NCI-H128 (cell line): ENCODE measurements at regions not wholly inside any gene's neighbourhood (a gene's known extent, or its start where the extent isn't known, plus 50 kb on each side); places are given as distances from the start of the nearest gene placed in this dataset.

Source experiments
- DNase-seq: peaks from one replicate; lab custom pipeline; 2025; ENCODE audit not compliant: unreplicated experiment; lab: John Stamatoyannopoulos, UW

- no peak for DNase-seq
These were observed 177.2 kb upstream of the KLF14 start for GRCh38 chr7:130910949-130911944.

GRCh38 chr7:130912082-130912861 lies 178.3 kb upstream of the KLF14 start:
- no peak for DNase-seq

DNA sequence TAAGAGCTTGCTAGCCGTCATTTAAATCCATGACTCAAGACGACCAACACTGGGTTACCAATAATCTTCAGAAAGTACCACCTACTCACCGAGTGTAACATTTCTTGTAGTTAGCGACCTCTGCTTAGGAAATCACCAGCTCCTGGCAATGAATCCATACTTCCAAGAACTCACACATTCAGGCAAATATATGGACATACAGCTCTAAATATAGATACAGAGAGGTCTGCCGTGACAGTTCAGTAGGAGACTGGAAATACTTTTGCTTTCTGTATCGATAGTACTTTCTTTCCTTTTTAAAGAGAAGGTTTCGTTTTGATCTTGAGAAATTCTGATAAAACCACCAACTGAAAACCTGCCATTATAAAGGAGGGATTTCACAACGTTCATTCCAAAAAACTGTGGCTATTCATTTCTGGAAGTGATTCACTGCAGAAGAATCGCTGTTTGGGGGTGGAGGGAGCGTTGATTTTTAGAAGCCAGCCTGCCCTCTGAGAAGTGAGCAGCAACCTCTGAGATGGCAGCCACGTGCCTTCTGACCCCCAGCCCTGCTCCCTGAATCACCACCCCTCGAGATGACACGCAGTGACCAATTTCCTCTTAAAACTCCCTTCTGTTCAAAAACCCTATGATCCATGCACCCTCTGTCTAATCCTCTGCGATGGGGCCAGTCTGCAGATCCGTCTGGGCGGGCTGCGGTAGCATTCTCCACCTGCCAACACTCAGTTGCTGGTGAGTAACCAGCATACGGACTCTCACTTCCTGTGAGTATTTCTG lies 179.0 kb upstream of the KLF14 start:
- no peak for DNase-seq

DNA sequence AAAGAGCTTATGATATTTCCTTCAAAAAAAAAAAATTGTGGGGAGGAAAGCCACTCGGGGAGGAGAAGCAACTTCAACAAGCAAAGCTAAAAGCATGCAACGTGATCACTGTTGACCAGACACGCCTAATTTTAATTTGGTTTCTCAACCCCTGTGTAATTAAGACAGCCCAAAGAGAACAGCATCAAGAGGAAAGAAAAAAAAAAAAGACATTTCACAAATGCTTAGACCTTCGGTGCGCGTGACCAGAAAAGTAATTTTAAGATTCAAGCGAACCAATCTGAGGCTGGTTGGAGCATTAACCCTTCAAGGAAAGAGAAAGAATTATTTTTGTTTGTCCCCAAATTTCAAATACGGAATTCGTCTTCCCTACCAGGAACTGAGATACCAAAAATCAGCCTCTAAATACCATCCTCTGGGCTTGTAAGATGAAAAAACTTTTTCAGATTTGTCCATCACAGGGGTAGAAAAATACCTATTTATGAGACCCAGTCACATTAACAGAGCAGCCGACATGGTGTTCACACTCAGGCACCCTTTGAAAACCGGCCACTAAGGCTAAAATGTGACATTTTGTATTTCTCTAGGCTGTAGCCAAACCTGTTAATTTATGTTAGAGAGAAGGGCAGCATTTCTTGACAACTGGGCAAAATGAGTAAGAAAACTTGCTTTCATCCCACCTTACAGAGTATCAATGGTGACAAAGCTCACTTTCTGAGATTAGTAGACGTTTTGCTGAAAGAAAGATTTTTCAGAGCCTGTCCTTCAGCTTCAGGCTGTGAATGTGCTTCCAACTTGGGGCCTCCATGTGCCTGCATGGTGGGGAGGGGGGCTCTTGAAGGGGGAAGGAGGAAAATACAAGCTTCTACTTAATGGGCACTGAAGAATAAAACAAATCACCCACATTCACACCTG lies 179.9 kb upstream of the KLF14 start:
- no peak for DNase-seq

- no peak for DNase-seq
These were observed 180.7 kb upstream of the KLF14 start for GRCh38 chr7:130914554-130915294.

DNA sequence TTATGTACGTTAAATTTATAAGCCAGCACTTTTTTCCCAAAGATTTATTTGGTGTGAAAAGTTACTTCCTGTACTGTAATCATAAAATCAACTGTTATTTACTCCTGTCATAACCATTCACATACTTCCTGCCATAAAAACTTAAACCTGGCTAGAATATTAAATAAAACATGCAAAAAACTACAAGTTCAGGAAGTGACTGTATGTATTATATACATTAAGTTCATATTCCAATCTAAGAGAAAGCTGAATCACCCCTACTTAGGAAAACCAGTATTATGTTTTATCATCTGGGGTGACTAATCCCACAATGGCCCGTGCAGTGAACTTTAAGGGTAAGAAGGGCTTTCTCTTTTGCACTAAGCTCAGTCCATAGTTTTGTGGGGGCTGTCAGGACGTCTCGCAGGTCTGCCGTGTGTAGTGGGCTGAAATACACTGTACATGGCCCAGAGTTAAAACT lies 183.7 kb upstream of the KLF14 start:
- DNase-seq, result no peak

GRCh38 chr7:130918129-130919052 lies 184.4 kb upstream of the KLF14 start:
- no peak for DNase-seq

DNA sequence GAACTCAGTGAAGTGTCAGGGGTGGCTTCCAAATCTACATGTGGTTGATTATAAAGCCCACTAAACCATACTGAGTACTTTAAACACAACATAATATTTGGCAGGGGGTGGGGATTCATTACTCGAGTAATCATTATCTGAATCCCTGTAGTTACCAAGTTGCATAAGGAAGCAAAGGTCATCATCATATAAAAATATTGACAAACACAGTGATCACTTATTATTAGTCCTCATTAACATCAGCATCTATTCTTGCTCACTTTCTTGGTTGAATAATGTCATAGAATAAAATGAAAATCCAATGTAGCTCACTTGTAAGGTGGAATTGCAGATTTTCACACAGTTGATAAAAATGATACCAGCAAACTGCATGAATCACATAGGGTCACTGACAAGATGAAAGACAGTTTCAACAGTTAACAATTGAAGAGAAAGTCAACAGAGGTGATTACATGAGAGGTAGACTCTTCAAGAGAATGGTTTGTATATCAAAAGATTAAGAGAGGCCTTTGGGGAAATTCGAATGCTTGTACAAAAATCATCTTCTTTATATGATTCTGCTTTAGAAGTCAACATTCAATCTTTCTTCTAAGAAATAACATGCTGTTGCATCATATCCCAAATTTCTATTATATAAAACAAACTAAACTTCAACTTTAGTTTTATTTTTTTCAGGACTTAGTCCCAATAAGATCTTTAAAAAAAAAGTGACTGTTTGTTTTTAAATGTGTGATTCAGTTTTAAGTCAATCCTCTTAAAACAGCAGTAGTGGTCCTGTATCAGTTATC lies 185.5 kb upstream of the KLF14 start:
- DNase-seq, result no peak

- no peak for DNase-seq
These were observed 186.1 kb upstream of the KLF14 start for GRCh38 chr7:130920122-130920521.

DNA sequence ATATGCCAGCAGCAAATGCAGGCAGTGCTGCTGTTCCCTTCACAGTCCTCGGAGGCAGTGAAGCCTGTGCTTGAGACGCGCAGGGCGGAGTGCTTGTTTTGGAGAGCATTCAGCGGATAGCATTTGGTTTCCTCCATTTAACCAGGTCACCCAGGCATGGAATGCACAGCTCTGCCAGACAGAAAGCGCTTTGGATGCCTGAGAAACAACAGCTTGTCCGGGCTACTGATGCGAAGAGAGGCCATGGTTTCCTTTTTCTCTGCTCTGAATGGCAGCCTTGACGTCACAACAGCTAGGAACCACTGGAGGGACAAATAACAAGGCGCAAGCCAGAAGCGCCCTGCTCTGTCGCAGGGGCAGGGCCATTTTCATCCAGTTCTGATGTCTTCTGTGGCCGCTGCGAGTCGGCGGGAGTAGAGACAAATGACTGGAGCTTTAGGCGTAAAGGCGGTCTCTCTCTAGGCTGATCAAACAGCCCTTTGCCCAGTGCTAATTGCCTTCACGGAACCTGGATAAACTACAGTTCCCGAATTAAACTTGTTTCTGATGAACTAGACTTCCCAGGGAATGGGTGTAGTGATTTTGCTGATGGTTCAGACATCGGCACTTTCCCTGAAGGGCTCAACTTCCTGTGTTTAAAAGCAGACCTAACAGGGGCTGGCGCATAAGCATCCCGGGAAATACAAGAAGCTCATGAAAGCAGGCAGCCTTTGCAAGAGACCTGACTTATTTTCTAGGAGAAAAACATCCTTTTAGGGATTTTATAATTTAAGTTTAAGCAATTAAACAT lies 187.6 kb upstream of the KLF14 start:
- DNase-seq, result no peak

GRCh38 chr7:130922206-130923112 lies 188.5 kb upstream of the KLF14 start:
- no peak for DNase-seq

- DNase-seq, result no peak
These were observed 189.4 kb upstream of the KLF14 start for GRCh38 chr7:130923365-130923764.

GRCh38 chr7:130923930-130924329 lies 189.9 kb upstream of the KLF14 start:
- DNase-seq, result no peak

DNA sequence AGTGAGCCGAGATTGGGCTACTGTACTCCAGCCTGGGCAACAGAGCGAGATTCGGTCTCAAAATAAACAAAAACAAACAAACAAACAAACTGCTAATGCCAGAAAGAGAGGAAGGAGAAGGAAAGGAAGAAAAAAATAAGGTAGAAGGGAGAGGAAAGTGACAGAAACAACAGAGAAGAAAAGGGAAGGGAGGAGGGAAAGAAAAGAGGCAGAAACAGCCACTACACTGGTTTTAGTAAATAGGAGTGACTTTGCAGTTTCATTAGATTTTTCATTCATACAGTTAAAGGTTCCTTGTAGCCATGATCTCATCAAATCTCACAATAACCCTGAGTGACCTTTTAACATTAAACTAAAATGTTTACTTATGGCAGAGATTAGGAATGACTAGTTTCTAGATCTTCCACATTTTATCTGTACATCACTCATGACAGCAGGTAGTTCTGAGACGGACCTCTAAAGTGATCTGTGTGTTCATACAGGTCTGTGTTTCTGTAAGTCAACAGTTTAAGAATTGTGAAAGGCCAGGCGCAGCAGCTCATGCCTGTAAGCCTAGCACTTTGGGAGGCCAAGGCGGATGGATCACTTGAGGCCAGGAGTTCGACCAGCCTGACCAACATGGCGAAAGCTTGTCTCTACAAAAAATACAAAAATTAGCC lies 191.3 kb upstream of the KLF14 start:
- DNase-seq, result no peak

DNA sequence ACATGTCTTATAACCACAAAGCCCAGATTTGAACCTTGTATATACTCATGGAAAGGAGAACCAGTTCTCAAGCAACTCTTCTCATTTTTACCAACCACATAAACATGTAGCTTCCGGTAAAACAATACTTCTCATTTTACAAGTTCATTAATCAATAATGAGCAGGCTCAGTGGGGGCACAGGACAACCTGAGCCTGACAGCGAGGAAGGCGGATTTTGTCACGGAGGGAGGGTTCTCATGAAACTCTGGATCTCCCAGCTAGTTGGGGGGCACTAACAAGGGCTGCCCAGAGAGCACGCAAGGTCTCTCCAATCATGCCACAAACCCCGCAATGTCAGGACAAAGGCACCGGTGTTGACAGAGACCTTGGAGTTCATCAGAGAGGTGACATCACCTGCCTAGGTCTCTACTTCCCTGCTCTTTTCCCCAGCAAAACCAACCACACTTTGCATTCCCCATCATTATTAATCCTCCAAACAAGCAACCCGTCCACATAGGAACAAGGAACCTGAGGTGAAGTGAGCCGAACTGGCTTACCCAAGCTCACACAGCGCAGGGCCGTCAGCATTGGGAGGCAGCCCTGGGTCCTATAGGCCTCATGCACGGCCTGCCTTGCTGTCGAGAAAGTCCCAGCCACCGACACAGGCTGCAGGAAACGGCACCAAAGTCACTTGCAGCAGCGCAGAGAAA lies 192.1 kb upstream of the KLF14 start:
- no peak for DNase-seq
